Transverse colon (tissue), 3 donors: ENCODE measurements at regions not wholly inside any gene's neighbourhood (a gene's known extent, or its start where the extent isn't known, plus 50 kb on each side); places are given as distances from the start of the nearest gene placed in this dataset.

Source experiments
- CTCF ChIP-seq, 5 experiments: fragments of 200-600 bp in 3 of 5; fragments of 450-650 bp in 2 of 5; sonication (generic) in 3 of 5; IDR thresholded peaks; 1 replicate in 2 of 5; 2 replicates in 3 of 5; pipeline ENCODE4 v1.5.1; 2016 to 2017; ENCODE audit warnings: antibody characterized with exemption in 5 of 5, inconsistent platforms in 3 of 5, mild to moderate bottlenecking in 2 of 5, moderate library complexity in 1 of 5
- POLR2A ChIP-seq: fragments of 450-650 bp; IDR thresholded peaks from one replicate; pipeline ENCODE4 v1.6.1; 2016; ENCODE audit warnings: antibody characterized with exemption, mild to moderate bottlenecking, moderate library complexity

- TF ChIP-seq POLR2A (no peak), CTCF (IDR thresholded peaks at IDR 0.05) (no peak)
Measured at GRCh38 chr9:118326326-118326725, 622.1 kb downstream of the TLR4 start.
